ENCODE measurements at regions not wholly inside any gene's neighbourhood (a gene's known extent, or its start where the extent isn't known, plus 50 kb on each side); places are given as distances from the start of the nearest gene placed in this dataset.

- TF ChIP-seq CTCF (conservative IDR thresholded peaks at IDR 0.05): no peak
- no peak for TF ChIP-seq EZH2 (IDR thresholded peaks at IDR 0.05; ENCODE audit: low read depth)
Observed at GRCh38 chr2:180716186-180717180, 263.9 kb upstream of the UBE2E3 start.
